Stimulated activated CD4-positive, alpha-beta T cell treated with anti-CD3 and anti-CD28 coated beads, Interleukin-4, amount 100 ng/mL, for 4 hours (primary cell): ENCODE measurements at regions not wholly inside any gene's neighbourhood (a gene's known extent, or its start where the extent isn't known, plus 50 kb on each side); places are given as distances from the start of the nearest gene placed in this dataset.
"Not testable (repeated sequence)": the region's sequence is repeated elsewhere in the genome, so short reads cannot be mapped to it uniquely, and the experiment has no call there.

ENCODE experiments used
- DNase-seq, 2 experiments: peaks; one replicate each; pipeline ENCODE4 v3.0.0-alpha.2; 2020

DNA sequence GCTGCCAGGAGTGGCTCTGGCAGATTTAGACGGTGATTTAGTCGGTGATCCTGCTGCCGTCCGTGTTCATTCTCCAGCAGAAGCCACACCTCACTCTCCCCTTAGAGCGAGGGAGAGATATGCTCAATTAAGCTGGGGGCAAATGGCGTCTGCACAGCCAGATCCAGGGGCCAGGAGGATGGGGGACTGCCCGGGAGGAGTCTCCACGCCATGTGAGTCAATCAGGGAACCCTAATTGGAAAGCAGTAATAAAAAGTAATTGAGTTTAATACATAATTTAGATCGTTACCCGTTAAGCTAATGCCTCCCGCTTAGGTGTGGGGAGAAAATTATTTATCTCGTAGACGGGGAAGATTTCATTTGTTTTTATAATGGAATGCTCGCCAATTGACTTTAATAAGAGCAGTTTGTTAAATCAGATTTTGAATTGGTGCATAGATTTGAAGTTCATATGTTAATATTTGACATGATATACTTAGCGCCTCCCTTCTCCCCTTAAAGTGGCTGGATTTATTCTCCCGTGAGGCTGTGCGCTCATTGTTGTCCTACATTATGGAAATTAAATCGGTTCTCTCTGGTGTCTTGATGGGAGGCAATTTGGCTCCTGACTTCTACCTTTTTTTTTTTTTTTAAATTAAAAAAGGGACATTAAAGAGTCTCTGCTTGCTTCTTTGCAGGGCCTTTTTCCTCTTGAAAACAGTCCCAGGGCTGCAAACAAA lies 104.9 kb upstream of the C14orf180 start:
- no peak for DNase-seq

DNA sequence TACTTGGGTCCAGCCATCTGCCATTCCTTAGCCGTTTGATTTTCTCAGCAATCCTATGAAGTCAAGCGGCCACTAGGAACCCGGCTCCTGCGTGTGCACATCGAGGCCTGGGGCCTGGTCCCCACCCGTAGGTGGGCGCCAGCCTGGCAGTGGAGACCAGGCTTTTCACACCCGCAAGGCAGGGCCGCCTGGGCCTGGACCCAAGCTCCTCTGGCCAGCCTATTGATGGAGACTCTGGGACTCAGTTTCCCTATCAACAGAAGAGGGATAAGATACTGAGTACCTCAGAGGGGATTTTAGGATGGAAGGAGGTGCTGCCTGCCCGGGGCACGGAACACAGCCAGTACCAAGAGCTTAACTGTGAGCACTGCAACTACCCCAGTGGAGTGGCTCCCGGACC lies 104.3 kb upstream of the C14orf180 start:
- DNase-seq: no peak

DNA sequence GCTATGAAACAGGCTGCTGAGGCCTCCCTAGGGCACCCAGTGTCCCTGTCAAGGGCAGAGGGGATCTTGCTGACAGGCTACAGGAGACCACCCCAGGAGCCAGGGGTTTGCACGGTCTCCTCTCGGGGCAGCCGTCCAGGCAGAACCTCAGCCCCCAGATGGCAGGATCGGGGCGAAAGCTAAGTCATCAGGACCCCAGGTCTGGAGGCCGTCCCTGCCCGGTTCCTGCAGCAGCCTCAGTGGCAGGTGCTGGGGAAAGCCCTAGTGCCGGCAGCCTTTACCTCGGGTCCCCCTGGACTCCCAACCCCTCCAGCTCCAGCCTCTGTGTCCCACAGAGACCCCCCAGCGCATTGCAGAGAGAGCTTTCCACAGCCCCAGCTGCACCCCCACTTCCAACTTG lies 103.8 kb upstream of the C14orf180 start:
- DNase-seq: no peak

DNA sequence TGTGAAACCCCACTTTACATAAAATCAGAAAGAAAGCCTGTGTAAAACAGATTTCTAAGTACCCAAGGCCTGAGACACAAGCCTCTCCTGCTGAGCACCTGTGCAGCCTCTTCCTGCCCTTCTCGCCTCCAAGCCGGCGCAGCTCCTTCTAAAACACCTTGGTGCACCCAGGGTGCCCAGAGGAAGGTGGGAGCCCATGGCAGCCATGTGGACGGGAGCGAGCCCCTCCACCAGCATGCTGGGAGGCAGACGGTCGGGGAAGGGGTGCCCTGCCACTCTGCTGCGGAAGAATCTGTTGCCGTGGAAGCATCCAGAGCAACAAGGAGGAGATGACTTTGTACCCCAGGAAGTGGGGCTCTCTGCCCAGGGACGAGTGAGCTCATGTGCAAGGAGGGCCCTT lies 103.1 kb upstream of the C14orf180 start:
- DNase-seq: no peak

DNA sequence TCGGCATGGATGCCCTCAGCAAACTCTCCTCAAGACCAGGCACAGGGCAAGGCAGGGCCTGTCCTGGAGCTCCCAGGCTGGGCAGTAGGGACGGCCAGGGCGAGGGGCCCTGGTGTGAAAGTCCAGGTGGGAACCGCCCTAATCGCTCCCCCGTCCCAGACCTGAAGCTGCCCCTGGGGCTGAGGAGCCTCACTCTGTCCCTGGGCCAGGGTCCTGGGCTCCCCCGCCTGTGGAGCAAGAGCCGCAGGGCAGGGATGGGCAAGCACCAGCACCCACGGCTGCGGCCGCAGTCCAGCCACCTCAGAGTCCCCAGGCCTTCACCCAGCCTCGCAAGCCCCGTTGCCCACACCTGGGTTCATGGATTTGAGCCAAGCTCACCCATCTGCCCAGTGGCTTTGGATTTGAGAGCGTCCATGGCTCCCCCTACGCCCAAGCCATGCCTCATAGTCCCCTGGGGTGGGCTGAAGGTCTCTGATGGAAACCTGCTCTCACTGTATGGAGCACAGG lies 102.4 kb upstream of the C14orf180 start:
- DNase-seq: no peak

DNA sequence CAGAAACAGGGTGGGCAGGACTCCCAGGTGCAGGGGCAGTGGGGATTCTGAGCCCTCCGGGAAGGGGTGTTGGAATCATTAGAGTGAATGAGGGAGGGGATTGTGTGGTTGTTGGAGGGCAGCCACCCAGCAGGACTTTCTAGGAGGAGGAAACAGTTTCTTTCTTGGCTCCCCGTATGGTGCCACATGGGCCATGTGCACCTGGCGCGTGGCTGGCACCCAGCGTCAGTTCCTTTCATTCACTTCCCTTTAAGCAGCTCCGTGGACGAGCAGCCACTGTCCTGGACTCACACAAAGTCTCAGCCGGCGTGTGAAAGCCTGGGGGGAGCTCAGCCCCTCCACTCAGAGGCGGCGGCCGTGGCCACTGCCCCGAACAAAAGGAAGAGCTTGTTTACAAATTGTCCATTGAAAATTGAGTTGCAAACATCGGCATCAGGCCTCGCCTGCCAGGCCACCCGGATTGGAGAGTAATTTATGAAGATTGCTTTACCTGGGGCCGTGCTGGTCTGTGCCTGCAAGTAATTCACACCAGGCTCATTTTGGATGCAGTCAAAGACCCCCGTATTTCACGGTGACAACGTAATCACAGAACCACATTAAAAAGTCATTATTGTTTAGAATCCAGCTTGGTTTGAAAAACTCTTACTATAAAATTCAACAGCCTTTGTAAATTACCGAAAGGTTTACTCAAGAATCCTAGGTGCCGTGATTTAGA lies 101.7 kb upstream of the C14orf180 start:
- DNase-seq: no peak

DNA sequence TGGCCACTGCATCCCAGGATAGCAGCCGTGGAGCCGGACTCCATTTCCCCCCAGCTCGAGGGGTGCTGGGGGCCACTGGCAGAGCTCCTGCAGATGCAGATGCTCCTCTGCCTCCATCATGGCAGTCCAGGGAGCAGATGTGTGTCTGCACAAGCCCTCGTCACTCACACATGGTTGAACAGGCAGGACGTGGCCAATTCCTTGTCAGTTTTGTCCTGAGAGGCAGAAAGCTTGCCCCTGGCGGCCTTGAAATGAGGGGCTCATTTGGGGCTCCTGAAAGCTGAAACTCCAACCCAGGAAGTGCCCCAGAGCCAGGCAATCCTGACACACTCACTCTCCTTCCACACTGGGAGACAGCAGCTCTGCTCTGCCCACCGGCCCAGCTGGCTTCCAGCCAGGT lies 100.9 kb upstream of the C14orf180 start:
- DNase-seq: no peak

DNA sequence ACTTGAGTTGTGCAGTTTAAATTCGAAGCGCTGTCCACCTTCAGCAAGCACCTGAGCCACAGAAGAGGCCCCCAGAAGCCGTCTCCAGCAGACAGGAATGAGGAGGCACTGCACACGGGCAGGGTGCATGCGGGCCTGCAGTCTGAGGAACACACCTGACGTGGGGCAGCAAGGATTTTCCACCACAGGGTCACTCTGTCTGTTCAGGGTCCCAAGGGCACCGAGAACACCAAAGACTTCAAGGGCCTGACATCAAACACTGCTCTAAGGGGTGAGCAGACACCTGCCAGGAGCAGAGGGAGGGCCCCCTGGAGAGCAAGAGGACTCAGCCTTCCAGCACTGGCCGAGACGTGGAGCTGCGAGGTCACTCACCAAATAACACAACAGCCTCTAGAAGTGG lies 99.7 kb upstream of the C14orf180 start:
- no peak for DNase-seq

DNA sequence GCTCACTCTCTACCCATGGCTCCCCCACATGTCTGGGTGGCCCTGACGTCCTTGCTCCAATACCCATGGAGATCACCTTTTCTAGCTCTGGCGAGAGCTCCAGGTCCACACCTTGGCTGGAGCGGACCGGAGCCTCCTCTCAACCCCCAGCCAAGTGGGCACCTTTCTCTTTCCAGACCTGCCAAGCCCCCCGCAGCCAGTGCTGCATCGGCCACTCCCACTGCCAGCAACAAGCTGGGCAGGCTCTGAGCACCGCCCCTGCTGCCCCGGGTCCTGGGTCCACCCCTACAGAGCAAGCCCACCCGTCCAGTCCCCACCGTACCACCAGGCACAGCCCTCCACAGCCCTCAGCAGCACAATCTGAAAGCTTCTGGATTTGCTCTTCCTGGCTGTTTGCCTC lies 98.2 kb upstream of the C14orf180 start:
- DNase-seq: no peak

DNA sequence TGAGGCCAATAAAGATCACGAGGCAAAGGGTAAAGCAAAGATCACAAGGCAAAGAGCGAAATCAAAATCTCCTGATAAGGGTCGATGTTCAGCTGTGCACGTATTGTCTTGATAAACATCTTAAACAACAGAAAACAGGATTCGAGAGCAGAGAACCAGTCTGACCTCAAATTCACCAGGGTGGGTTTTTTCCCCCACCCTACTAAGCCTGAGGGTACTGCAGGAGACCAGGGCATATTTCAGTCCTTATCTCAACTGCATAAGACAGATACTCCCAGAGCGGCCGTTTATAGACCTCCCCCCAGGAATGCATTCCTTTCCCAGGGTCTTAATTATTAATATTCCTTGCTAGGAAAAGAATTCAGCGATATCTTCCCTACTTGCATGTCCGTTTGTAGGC lies 97.5 kb upstream of the C14orf180 start:
- DNase-seq: not testable (repeated sequence)

DNA sequence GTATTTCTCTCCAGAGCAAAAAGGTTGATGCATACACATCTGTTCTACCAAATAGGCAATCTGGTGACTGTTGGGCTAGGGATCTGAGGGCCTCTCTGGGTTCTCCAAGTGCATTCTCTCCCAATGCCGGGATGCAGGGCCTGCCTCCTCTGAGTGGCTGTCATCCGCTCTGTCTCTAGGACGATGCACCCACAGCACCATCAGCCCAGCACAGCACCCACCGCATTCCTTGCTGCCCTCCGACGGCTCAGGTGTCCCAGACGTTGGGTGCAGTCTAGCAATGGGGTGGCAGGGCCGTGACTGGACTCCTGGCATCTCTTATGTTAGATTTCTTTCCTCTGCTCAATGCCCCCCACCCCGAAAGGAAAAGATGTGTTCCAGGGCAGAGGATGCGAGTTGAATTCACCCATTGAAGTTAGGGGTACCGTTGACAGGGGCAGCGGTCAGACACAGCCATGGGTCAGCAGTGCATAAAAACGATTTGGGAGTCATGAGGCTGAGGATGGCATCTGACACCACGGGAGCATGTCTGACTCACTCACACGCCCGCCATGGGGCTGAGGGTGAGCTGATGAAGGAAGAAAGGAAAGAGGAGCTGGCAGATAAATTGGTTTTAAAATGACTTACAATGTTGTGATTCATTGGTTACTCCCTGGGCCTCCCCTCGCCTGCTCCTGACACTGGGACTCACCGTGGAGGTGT lies 93.2 kb upstream of the C14orf180 start:
- DNase-seq: no peak

DNA sequence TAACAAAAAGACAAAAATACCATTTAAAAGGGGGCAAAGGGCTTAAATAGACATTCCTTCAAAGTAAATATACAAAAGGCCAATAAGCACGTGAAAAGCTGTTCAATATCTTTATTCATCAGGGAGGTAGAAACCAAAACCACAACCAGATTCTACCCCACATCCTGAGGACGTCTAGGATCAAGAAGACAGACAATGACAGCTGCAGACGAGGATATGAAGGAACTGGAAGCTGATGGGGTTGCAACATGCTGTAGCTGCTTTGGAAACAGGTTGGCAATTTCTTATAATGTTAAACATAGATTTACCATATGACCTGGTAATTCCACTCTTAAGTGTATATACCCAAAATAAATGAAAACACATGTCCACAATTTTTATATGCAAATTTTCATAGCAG lies 85.1 kb upstream of the C14orf180 start:
- no peak for DNase-seq

DNA sequence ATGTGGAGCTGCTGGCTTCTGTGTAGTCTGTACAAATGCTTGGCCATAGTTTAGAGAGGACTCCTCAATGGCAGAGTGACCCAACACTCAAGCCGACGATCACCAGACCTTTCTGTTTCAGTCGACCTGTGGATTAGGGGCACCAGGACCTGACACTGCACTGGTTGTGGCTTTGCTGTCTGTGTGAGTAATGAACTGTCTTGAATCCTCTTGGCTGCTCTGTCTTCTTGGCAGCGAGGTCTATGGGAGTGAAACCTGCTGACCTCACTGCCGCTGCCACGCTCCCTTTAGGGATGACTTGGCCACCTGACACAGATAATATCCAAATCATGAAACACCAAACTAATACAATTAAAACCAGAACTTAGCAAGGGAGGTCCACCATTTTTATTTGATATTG lies 83.5 kb upstream of the C14orf180 start:
- no peak for DNase-seq

DNA sequence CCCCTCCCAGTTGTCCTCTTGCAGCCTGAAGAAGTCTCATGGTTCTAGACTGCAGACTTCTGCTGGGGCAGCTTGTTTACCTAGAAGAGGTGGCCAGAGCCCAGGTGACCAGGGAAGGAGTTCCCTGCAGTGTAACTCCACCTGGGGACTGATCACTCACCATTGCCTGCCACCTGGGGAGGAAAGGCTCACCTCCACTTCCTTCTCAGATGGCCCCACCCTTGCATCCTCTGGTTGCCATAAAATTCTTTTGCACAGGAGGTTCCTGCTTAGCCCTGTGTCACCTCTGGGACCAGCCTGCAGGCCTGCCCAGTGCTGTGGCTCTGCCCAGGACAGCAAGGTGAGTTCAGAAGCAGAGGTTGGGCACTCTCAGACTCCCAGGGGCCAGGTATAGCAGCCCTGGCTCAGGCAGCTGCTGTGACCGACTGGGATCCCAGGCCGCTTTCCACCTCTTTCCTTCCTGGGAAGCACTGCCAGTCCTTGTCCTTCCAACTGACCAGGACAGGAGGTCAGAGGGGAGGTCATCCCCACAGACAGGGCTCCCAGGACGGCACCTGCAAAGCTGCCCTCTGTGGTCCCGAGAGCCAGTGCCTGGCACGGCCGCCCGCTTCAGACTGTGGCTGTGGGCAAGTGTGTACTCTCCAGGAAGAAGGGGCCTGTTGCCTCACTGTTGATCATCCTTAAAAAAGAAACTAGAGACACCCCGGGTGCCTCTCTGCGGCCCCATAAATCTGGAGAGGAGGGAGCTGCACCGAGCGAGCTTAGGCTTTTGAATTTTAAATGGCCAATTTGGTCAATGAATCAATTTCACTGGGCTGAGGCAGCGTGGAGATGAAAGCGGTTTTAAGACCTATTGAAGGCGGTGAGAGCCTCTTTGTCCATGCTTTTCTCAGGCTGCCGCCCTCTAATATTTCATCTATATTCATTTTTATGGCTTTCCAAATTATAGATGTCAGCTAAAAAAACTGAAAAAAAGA lies 79.5 kb upstream of the C14orf180 start:
- no peak for DNase-seq

DNA sequence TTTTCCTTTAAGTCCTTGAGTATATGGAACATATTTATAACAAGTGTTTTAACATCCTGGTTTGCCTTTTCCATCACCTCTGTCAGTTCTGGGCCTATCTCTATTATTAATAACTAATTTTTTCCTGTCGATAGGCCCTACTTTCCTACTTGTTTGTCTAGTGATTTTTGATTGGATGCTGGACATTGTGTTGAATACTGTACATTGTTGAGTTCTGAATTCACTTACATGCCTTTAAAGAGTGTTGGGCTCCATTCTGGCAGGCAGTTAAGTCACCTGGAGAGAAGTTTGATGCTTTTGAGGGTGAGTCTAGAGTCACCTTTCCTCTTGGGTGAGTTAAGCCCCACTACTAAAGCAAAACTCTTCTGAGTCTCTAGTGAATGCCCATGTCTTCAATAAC lies 77.5 kb upstream of the C14orf180 start:
- DNase-seq: no peak

DNA sequence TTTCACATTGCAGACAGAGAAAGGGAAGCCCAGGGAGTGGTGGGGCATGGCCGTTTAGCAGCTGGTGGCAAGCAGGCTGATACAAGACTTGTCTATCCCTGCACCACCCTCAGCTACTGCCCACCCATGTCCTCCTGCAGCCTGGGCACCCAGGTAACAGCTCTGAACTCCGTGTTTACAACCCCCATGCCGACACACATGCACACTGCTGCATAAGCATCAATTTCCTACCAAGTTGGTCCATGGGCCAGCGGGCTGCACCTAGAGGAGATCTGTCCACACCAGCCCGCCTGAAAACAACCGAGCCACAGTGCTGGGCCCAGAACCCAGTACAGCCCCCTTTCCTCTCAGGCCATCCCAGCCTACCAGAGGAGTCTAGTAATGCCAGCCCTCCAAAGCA lies 75.9 kb upstream of the C14orf180 start:
- DNase-seq: no peak

DNA sequence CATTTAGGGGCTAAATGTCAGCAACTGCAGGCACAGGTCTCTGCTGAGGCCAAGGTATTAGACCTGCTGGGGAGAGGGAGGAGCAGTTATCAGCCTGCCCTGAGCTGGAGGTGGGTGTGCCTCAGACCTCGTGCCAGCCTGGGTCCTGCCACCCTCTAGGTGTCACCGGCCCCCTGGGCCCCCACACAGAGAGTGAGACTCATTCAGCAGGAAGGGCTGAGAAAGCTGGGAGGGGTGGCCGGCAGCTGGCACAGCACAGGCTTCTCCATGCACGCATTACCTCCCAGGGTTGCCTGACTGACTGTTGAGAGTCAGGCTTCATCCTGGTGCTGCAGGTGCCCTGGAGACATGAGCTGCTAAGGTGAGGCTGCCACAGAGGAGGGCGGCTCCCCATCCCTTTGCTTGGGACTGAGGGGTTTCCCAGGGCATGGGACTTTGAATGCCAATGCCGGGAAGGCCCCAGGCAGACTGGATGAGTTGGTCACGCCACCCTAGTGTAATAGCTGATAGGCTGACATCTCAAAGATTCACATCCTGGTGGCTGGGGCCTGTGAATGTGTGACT lies 75.3 kb upstream of the C14orf180 start:
- no peak for DNase-seq

DNA sequence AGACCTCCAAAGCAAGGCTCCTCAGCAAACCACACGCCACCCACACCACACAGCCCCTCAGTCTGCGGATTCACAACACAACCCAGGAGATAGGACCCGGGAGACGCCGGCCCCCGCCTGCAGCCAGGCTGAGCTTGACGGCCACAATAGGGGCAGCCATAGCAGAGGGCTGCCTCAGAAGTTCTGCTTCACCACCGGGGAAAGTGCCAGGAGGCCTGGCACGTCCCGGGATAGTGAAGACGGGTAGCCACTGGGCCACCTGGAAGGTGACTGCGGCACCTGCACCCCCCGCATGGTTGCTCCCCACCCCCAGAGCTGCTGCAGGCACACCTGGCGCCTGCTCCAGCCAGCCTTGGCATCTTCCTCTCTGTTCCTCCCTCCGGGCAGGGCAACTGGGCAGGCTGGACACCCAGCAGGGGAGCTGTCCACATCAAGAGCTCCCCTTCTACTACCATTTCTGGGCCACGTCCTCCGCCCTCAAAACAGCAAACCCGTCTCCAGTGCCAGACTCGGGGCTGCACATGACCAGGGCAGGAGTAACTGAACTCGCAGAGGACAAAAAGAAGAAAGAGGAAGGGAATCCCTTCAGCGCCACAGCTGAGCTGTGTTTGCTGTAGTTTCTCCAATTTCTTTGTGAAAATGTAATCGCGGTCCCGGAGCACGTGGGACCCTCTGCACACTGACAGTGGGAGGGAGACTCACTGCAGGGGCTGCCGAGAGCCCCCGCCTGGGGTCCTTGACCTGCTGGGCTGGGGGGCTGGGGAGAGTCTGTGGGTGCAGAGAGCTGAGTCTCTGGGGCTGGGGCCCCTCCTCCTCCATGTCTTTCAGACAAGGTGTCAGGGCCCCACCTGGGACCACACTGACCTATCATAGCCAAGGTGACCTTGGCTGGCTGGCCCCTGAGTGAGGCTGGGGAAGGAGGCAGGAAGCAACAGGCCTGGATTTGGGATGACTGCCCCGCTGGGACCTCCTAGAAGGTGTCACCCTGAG lies 74.2 kb upstream of the C14orf180 start:
- no peak for DNase-seq

DNA sequence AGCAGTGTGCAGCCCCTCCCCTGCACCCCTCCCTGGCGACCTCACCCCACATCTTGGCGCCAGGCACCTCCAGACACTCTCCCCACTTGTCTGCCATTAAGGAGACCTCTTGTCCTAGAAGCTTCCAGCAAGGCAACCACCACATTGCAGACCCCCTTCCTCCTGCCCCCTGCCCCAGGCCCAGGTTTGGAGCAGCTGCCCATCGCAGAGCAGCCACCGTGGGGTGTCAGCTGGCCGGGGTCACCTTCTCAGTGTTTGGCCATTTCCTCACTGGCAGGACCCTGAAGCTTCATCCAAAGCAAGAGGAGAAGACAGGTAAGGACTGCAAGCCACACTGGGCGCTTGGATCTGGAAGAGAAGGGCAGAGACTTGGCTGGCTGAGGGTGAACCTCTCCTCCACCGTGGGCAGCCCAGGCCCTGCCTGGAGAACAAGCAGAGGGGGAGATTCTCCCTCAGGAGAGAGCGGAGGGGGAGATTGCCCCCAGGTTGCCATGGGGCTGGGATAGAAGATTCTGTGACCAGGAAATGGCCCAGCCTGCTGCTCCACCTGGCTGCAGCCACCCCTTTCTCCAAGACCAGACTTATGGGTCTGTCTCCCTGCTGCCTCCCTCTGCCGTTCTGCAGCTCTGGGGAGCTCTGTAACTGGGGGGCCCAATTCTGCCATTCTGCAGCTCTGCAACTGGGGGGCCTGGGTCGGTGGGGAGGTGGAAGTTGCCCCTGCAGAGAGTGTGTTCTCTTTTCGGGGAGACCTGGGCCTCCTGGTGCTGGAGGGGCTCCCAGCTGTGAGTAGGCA lies 72.9 kb upstream of the C14orf180 start:
- DNase-seq: no peak

DNA sequence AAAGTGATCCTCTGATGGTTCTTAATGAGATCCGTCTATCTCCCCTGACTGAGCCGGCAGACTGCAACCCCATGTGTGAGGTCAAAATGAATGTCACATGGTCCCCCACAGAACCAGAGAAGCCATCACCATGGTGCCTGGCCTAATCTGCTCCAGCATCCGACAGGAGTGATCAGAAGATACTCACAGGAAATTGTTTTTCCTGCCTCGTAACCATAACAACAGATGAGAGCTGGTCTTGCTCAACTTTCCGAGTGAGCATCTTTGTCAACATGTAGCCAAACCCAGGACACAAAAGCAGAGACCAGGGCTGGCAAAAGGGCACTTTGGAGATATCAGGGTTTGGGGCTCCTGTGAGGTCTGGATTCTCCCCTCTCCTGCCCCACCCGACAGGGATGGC lies 72.1 kb upstream of the C14orf180 start:
- DNase-seq: no peak
